ENCODE measurements at regions not wholly inside any gene's neighbourhood (a gene's known extent, or its start where the extent isn't known, plus 50 kb on each side); places are given as distances from the start of the nearest gene placed in this dataset.
"Not testable (repeated sequence)": the region's sequence is repeated elsewhere in the genome, so short reads cannot be mapped to it uniquely, and the experiment has no call there.

GRCh38 chr10:33032654-33033151, 74.7 kb upstream of the ITGB1 start:
- DNase-seq, result peak; percentile 39

- no peak for DNase-seq
Observed at GRCh38 chr10:33031815-33032653, 74.0 kb upstream of the ITGB1 start.

DNA sequence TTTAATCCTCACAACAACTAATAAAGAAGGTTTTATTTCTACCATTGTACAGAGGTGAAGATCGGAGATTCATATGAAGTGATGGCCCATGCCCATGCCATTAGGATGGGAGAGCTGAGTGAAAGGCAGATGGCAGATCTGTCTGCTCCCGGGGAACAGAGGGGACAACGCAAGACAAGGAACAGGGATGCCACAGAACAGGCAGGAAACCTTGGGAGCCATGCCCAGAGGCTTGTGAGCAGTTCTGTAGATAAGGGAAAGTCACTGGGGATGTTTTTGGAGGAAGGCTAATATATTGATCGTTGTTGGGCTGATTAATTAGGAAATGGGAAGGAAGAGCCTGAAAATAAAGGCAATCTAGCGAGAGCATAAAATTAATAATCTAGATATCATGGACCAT, 73.1 kb upstream of the ITGB1 start:
- no peak for DNase-seq

GRCh38 chr10:33028515-33028914, 70.5 kb upstream of the ITGB1 start:
- DNase-seq, result not testable (repeated sequence)

DNA sequence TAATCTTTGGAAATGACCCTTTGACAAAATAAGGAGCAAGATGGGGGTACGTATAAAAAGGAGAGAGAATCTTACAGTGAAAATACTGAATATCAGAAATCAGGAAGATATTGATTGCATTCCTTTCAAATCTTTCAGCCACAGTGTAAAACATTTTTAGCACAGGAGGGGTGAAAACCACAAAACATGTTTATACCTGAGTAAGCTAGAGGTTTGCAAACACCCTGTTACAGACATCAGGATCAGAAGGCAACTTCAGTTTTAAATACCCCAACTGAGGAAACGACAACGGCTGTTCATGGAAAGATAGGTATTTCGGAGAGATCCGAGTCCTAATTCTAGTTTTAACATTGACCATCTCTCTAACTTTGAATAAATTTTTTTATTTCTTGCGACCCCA, 69.1 kb upstream of the ITGB1 start:
- DNase-seq, result no peak

DNA sequence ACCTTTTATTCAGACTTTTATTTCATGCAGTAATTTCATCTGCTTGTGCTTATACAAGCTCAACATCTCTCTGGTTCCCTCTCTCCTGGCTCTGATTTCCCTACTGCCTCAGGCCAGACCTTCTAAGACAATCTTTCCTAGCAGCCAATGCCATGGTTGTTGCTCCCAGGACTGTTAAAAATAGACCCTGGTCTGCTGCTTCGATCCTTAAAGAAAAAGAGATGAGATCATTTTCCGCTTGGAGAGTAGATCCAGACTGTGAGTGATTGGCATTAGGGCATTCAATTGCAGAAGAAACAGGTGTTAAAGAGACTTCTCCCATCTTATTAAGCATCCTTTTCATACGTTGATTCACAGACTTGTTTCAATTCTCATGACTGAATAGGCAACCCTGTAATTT, 68.4 kb upstream of the ITGB1 start:
- DNase-seq, result no peak

GRCh38 chr10:33025910-33026309, 67.9 kb upstream of the ITGB1 start:
- DNase-seq, result no peak

- peak; percentile 15 for DNase-seq
Observed at GRCh38 chr10:33025039-33025438, 67.0 kb upstream of the ITGB1 start.

DNA sequence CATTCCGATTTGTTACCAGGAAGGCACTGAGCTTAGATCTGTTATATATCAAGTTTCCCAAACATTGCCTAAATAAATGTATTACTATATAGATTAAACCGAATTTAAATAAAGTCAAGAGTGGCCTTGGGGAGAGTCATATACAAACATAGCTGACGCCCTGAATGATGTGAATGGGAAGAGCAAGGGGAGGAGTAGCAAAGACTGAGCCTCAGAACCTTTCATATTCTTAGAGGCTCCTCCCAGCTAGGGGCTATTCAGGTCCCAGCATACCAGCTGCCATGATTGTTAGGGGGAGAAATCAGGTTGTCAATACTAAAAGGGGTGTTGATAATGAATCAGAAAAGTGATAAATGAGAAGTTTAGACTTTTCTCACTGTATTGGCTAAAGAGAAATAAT, 64.7 kb upstream of the ITGB1 start:
- DNase-seq, result no peak

DNA sequence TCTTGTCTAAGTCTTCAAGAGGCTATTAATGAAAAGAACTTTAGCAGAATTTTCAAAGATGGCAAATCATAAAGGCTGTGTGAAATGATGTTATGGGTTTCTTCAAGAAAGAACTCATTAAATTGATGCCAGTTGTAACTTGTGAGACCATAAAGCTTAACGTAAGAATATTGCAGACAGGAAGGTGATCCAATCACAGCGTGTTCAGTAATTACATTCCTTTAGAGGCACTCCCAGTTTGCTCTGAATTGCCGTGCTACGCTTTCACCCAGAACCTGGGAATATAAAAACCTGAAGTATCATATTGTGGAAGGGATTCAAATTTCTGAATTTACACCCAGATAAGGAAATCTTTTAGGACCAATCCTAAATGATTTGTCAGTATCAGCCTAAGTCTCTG, 64.1 kb upstream of the ITGB1 start:
- DNase-seq, result no peak

DNA sequence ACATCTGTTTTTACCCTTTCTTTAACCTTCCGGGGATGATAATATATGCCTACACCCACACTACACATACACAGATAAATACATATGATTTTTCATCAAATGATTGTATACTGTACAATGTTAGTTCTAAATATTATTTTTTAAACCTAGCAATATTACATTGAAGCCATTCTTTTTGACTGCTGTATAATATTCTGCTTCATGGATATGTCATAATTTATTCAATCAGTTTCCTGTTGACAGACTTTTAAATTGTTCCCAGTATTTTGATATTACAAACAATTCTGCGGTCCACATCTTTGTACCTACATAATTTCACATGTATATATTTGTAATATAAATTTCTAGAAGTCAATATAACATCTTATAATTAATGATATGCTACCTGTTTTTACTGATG, 59.0 kb upstream of the ITGB1 start:
- DNase-seq, result no peak

DNA sequence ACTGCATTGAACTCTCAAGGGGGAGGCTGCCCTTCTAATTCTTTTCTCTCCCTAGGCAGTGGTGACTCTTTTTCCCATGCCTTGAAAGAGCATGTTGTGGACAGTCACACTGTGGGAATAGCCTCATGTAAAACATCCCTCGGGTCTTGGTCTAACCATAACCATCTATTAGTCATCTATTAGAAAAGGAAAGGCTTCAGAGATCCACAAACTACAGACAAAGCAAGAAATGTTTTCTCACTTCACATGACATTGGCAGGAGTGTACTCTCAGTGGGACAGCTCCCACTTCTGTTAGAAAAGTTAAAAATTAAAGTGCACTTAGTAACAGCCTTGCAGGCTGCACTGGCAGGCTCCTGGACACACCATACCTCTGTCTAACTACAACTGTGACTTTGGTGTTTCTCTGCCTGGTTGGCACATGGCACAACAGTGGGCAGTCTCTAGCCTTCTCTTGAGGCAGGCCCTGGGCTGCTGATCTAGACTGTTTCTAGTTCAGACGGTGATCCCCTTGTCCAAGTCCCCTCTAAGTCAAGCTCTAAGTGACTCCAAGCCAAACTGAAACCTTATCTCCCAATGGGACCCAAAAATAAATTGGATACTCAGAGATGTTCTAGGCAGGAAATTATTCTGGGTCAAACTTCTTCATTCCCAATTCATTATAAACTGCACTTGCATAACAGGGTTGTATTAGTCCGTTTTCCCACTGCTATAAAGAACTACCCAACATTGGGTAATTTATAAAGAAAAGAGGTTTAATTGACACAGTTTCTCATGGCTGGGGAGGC, 57.9 kb upstream of the ITGB1 start:
- no peak for DNase-seq

GRCh38 chr10:33013331-33013730, 55.3 kb upstream of the ITGB1 start:
- not testable (repeated sequence) for DNase-seq

DNA sequence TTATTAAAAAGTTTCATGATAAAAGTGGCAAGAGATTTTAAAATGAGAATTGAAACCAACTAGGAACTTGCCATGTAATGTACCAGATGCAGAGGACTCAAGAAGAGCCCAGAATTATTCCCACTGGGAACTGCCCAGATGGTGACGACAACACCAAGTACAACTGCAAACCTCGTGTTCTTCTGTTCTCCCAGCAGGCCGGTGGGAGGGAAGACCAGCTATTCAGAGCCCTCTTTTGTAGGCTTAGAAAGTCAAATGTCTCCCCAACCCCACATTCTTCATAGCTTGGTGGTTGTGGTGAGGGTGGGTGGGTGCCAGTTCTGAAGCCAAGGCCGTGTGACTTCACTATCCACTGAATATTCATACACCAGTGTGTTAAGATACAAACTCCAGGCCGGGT, 54.3 kb upstream of the ITGB1 start:
- DNase-seq, result no peak

GRCh38 chr10:33010132-33011037, 52.4 kb upstream of the ITGB1 start:
- peak; percentile 76 for DNase-seq

DNA sequence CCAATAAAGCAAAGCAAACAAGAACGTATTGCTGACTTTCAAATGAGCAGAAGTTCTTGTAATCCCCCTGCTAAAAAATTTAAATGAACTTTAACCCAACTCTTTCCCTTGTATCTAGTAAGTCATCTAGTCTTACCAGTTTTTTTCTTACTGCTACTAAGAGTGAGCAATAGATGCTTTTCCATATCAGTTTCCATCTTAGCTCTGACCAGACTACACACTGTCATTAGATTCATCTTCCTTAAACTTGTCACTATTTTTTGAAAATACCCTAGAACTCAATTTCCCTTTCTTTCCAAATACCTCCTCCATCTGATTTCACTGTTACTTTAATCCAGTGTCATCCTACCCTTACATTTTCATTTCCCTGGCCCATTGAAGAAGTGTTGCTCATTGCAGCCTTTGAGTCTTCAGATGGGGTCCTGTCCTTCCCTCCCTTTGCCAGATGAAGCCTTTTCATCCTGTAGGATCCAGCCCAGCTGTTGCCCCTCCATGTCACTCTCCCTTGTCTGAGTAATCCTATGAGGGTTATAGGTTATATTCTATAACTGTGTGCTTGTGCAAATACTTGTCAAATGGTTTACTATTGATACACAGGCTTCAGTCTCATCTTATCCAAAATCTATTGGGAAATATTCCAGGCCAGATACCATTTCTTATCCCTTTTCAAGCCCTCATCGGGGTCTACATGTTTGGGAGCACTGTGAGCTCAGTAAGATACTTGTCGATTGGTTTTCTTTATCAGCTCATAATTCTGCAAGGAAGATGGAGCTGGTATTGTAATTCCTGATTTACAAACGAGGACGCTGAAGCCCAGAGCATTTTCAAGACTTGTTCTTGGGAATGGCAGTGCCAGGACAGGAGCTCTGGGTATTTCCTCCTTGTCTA, 51.5 kb upstream of the ITGB1 start:
- no peak for DNase-seq

DNA sequence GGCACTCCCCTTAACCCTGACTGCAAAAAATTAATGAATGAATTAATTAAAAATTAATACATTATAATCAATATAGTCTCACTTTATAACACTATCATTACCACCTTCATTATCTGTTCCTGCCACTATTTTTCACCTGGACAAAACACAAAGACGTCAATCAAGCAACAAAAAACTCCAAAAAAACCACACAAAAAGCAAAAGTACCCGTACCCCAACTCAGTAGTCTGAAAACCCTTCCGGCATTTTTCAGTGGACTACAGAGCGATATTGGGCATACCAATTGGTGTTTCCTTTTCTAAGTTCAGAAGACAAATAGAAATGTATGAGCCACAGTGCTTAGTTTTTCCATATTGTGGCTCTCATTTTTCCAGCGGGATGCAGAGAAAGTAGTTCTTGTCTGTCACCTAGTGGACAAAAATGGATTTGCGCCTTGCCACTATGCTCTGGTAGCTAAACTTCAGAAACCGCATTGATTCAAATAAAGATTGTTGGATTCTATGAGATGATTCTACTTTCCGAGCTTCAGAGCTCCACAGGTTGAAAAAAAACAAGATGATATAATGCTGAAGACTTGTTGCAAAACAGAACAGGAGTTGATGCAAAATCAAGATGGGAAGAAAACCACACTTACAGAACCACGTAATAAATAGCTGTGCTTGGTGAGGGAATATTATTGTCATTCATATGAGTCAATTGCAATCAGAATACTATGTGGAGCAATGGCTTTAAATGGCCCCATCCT, 50.6 kb upstream of the ITGB1 start:
- peak; percentile 88 for DNase-seq

DNA sequence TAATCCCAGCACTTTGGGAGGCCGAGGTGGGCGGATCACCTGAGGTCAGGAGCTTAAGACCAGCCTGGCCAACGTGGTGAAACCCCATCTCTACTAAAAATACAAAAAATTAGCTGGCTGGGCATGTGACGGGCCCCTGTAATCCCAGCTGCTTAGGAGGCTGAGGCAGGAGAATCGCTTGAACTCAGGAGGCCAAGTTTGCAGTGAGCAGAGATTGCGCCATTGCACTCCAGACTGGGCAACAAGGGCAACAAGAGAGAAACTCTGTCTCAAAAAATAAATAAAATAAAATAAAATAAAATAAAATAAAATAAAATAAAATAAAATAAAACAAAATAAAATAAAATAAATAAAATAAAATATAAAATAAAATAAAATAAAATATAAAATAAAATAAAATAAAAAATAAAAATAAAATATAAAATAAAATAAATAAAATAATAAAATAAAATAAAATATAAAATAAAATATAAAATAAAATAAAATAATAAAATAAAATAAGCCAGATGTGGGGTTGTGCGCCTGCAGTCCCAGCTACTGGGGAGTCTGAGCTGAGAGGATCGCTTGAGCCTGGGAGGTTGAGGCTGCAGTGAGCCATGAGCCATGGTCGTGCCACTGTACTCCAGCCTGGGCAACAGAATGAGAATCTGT, 49.8 kb upstream of the ITGB1 start:
- DNase-seq, result not testable (repeated sequence)

All from activated CD4-positive, alpha-beta T cell treated with anti-CD3 and anti-CD28 coated beads, Interleukin-2, amount 50 U/mL, for 16 hours (primary cell).